Keratinocyte (primary cell): ENCODE measurements at regions not wholly inside any gene's neighbourhood (a gene's known extent, or its start where the extent isn't known, plus 50 kb on each side); places are given as distances from the start of the nearest gene placed in this dataset.

Experiments
- CTCF ChIP-seq, 3 experiments: IDR thresholded peaks in 1 of 3; conservative IDR thresholded peaks in 1 of 3; optimal IDR thresholded peaks in 1 of 3; 2 replicates in 2 of 3; 3 replicates in 1 of 3; pipeline versions ENCODE3 to v1.5.1; 2011; ENCODE audit warnings: low read length in 3 of 3, mild to moderate bottlenecking in 3 of 3, moderate library complexity in 2 of 3, control low read depth in 1 of 3, inconsistent platforms in 1 of 3; ENCODE audit not compliant: insufficient read depth in 2 of 3; ENCODE audit errors: extremely low read depth in 1 of 3
- EZH2 ChIP-seq: IDR thresholded peaks from one replicate; pipeline ENCODE4 v1.6.1; 2012; ENCODE audit warnings: inconsistent platforms, mild to moderate bottlenecking, low read length, moderate library complexity

GRCh38 chr10:111390813-111391563, 314.2 kb downstream of the ADRA2A start:
- TF ChIP-seq CTCF (optimal IDR thresholded peaks at IDR 0.05 in 1 of 3, IDR thresholded peaks at IDR 0.05 in 1 of 3, conservative IDR thresholded peaks at IDR 0.05 in 1 of 3; ENCODE audit: extremely low read depth in 1 of 3, insufficient read depth in 2 of 3, low read length in 3 of 3) (no peak), EZH2 (no peak)
